CD4-positive, alpha-beta T cell (primary cell): ENCODE measurements at regions not wholly inside any gene's neighbourhood (a gene's known extent, or its start where the extent isn't known, plus 50 kb on each side); places are given as distances from the start of the nearest gene placed in this dataset.
A peak's percentile ranks its signal among the peaks of the same experiment; 100 is the strongest.

Experiments used
- ATAC-seq: fragments of 200-7000 bp; cut with Tn5 transposase; one replicate; pipeline ENCODE4 v1.10.0; 2022; ENCODE audit warnings: mild to moderate bottlenecking; ENCODE audit not compliant: poor library complexity
- CTCF ChIA-PET: fragments of 350-600 bp; sonication (Branson Sonifier 250); formaldehyde crosslinking; loops from one replicate; lab custom pipeline; 2021; ENCODE audit warnings: antibody characterized with exemption, inconsistent platforms; lab: Charles Lee
- POLR2A ChIA-PET: fragments of 350-600 bp; sonication (Branson Sonifier 250); formaldehyde crosslinking; loops from one replicate; lab custom pipeline; 2021; ENCODE audit warnings: antibody characterized with exemption, inconsistent platforms; lab: Charles Lee
- DNase-seq, 14 experiments: peaks; one replicate each; pipeline ENCODE4 v3.0.0-alpha.2; 2013 to 2020; ENCODE audit warnings: mixed read lengths in 2 of 14
- H3K27ac ChIP-seq, 2 donors: one replicate each; pipeline versions ENCODE4 v1.5.1 to v1.7.0; 2013; ENCODE audit warnings: low read length in 2 of 2, low read depth in 1 of 2, mild to moderate bottlenecking in 1 of 2
- H3K27me3 ChIP-seq, 2 experiments: 1 replicate in 1 of 2; 2 replicates in 1 of 2; pipeline versions ENCODE4 v1.6.1 to v1.7.0; 2013; ENCODE audit warnings: low read length in 2 of 2, control low read depth in 1 of 2, mild to moderate bottlenecking in 1 of 2, moderate library complexity in 1 of 2; ENCODE audit not compliant: insufficient read depth in 2 of 2, control insufficient read depth in 1 of 2
- H3K36me3 ChIP-seq: one replicate; pipeline ENCODE4 v1.6.1; 2013; ENCODE audit warnings: low read length, control low read depth; ENCODE audit not compliant: insufficient read depth
- H3K4me1 ChIP-seq: one replicate; pipeline ENCODE4 v1.6.1; 2013; ENCODE audit warnings: low read length, control low read depth; ENCODE audit not compliant: insufficient read depth
- H3K4me3 ChIP-seq: one replicate; pipeline ENCODE4 v1.5.1; 2013; ENCODE audit warnings: mild to moderate bottlenecking, low read length, moderate library complexity
- H3K9me3 ChIP-seq, 2 experiments: 1 replicate in 1 of 2; 2 replicates in 1 of 2; pipeline versions ENCODE4 v1.6.1 to v1.7.0; 2013; ENCODE audit warnings: low read length in 2 of 2, mild to moderate bottlenecking in 2 of 2, control low read depth in 1 of 2, moderate library complexity in 1 of 2; ENCODE audit not compliant: control insufficient read depth in 1 of 2, insufficient read depth in 1 of 2
- H3K27ac Mint-ChIP-seq: one replicate; pipeline ENCODE4 v1.8.0; 2020; ENCODE audit warnings: mixed read lengths
- H3K27me3 Mint-ChIP-seq: one replicate; pipeline ENCODE4 v1.8.0; 2021; ENCODE audit warnings: mixed read lengths
- H3K36me3 Mint-ChIP-seq: one replicate; pipeline ENCODE4 v1.8.0; 2021; ENCODE audit warnings: low read depth, mixed read lengths
- H3K4me1 Mint-ChIP-seq: one replicate; pipeline ENCODE4 v1.8.0; 2021; ENCODE audit warnings: low read depth, mixed read lengths
- H3K4me3 Mint-ChIP-seq: one replicate; pipeline ENCODE4 v1.8.0; 2020; ENCODE audit warnings: mild to moderate bottlenecking, mixed read lengths
- H3K9me3 Mint-ChIP-seq: one replicate; pipeline ENCODE4 v1.8.0; 2020; ENCODE audit warnings: mixed read lengths
- CTCF ChIP-seq: fragments of 200-600 bp; IDR thresholded peaks from one replicate; pipeline ENCODE4 v1.8.0; 2022; ENCODE audit warnings: antibody characterized with exemption, mild to moderate bottlenecking
- intact Hi-C, 2 experiments: fragments of 100-400 bp; cut with DNase I in 1 of 2; cut with micrococcal nuclease in 1 of 2; formaldehyde crosslinking; loops; one replicate each; pipeline versions ENCODE4 v1.15.1 to v1.9.0; 2023 to 2025; cut with DNase I, micrococcal nuclease

GRCh38 chr3:187958432-187959003 lies 195.4 kb upstream of the LPP start:
- H3K27ac Mint-ChIP-seq: peak overlapping the region; percentile 64
- H3K4me3 Mint-ChIP-seq: peak overlapping the region; percentile 61
- Histone ChIP-seq H3K4me3 (peak overlapping the region; percentile 11), H3K27me3 (no peaks in the 10 kb centered on the region), H3K4me1 (peaks cover 33% of the 10 kb centered on the region), H3K27ac (no peak overlapping the region), H3K9me3 (no peaks in the 10 kb centered on the region), H3K36me3 (no peaks in the 10 kb centered on the region)
- H3K36me3 Mint-ChIP-seq: no peaks in the 10 kb centered on the region
- ATAC-seq (peak; percentile 91), DNase-seq (peak; percentile 34 to 78 (median 56))
- intact Hi-C loops: no loop called here
- no peak for TF ChIP-seq CTCF
- no peaks in the 10 kb centered on the region for H3K27me3 Mint-ChIP-seq
- H3K9me3 Mint-ChIP-seq: no peaks in the 10 kb centered on the region
- CTCF ChIA-PET: no interaction called here
- POLR2A ChIA-PET: interaction anchor here (0.9 to 1.2 kb wide), 4 partner anchors 14 to 401 kb away, joined by 3 read pairs; no protein-coding TSS in a partner anchor
- peaks cover 36% of the 10 kb centered on the region for H3K4me1 Mint-ChIP-seq

GRCh38 chr3:187960820-187961219 lies 193.1 kb upstream of the LPP start:
- POLR2A ChIA-PET: interaction anchor here (1.1 kb wide), 1 partner anchor 19 kb away, joined by 3 read pairs; no protein-coding TSS in a partner anchor
- H3K27me3 ChIP-seq: no peaks in the 10 kb centered on the region
- no peaks in the 10 kb centered on the region for H3K27me3 Mint-ChIP-seq
- peaks cover 39% of the 10 kb centered on the region for H3K4me1 ChIP-seq
- H3K9me3 ChIP-seq: no peaks in the 10 kb centered on the region
- ATAC-seq: no peak
- no peak overlapping the region for H3K27ac ChIP-seq
- H3K4me3 Mint-ChIP-seq: no peak overlapping the region
- H3K9me3 Mint-ChIP-seq: no peaks in the 10 kb centered on the region
- no peaks in the 10 kb centered on the region for H3K36me3 Mint-ChIP-seq
- no peak for TF ChIP-seq CTCF
- H3K36me3 ChIP-seq: no peaks in the 10 kb centered on the region
- intact Hi-C loops: no loop called here
- DNase-seq: no peak
- H3K4me3 ChIP-seq: no peak overlapping the region
- H3K27ac Mint-ChIP-seq: no peak overlapping the region
- CTCF ChIA-PET: no interaction called here
- peaks cover 32% of the 10 kb centered on the region for H3K4me1 Mint-ChIP-seq

GRCh38 chr3:187961366-187961765 lies 192.6 kb upstream of the LPP start:
- H3K9me3 Mint-ChIP-seq: no peaks in the 10 kb centered on the region
- POLR2A ChIA-PET: interaction anchor here (1.1 to 1.4 kb wide), 2 partner anchors 14 to 18 kb away, joined by 3 read pairs; no protein-coding TSS in a partner anchor
- no peak for DNase-seq
- Histone ChIP-seq H3K27me3 (no peaks in the 10 kb centered on the region), H3K4me3 (no peak overlapping the region), H3K9me3 (no peaks in the 10 kb centered on the region), H3K4me1 (peaks cover 39% of the 10 kb centered on the region), H3K36me3 (no peaks in the 10 kb centered on the region), H3K27ac (no peak overlapping the region)
- H3K4me1 Mint-ChIP-seq: peaks cover 33% of the 10 kb centered on the region
- no peak overlapping the region for H3K27ac Mint-ChIP-seq
- intact Hi-C loops: no loop called here
- no peak for TF ChIP-seq CTCF
- CTCF ChIA-PET: interaction anchor here (0.7 kb wide), 1 partner anchor 179 kb away, joined by 3 read pairs; no protein-coding TSS in a partner anchor
- no peaks in the 10 kb centered on the region for H3K36me3 Mint-ChIP-seq
- no peak overlapping the region for H3K4me3 Mint-ChIP-seq
- no peak for ATAC-seq
- H3K27me3 Mint-ChIP-seq: no peaks in the 10 kb centered on the region
